Left colon (tissue), 2 donors: ENCODE measurements at regions not wholly inside any gene's neighbourhood (a gene's known extent, or its start where the extent isn't known, plus 50 kb on each side); places are given as distances from the start of the nearest gene placed in this dataset.
A peak's percentile ranks its signal among the peaks of the same experiment; 100 is the strongest.
"Not testable (repeated sequence)": the region's sequence is repeated elsewhere in the genome, so short reads cannot be mapped to it uniquely, and the experiment has no call there.

Source experiments
- ATAC-seq: fragments of 200-7000 bp; cut with Tn5 transposase; one replicate; pipeline ENCODE4 v1.9.1; 2020; ENCODE audit warnings: mild to moderate bottlenecking, moderate library complexity
- DNase-seq, 2 donors: peaks; one replicate each; pipeline ENCODE4 v3.0.0-alpha.2; 2020
- intact Hi-C, 2 donors: fragments of 100-400 bp; cut with DNase I in 1 of 2; cut with micrococcal nuclease in 1 of 2; formaldehyde crosslinking; loops; one replicate each; pipeline versions ENCODE4 v1.11.2 to v1.14.0; 2022; cut with DNase I, micrococcal nuclease
- donor health status: DM: no; HTN: no; CAD: no.
- donor health status: DM: yes; HTN: yes; CAD: no.

GRCh38 chr3:197417911-197418618 is 119.7 kb upstream of the DLG1 start:
- intact Hi-C loops: no loop called here
- peak; percentile 34 for ATAC-seq
- no peak for DNase-seq

GRCh38 chr3:197417441-197417840 is 119.0 kb upstream of the DLG1 start:
- DNase-seq (no peak), ATAC-seq (peak; percentile 84)
- intact Hi-C loops: no loop called here

DNA sequence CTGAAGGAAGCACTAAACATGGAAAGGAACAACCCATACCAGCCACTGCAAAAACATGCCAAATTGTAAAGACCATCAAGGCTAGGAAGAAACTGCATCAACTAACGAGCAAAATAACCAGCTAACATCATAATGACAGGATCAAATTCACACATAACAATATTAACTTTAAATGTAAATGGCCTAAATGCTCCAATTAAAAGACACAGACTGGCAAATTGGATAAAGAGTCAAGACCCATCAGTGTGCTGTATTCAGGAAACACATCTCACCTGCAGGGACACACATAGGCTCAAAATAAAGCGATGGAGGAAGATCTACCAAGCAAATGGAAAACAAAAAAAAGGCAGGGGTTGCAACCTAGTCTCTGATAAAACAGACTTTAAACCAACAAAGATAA is 113.5 kb upstream of the DLG1 start:
- DNase-seq, ATAC-seq, intact Hi-C loops: not testable (repeated sequence)

DNA sequence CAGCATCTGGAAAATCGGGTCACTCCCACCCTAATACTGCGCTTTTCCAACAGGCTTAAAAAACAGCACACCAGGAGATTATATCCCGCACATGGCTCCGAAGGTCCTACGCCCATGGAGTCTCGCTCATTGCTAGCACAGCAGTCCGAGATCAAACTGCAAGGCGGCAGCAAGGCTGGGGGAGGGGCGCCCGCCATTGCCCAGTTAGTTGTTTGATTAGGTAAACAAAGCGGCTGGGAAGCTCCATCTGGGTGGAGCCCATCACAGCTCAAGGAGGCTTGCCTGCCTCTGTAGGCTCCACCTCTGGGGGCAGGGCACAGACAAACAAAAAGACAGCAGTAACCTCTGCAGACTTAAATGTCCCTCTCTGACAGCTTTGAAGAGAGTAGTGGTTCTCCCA is 111.8 kb upstream of the DLG1 start:
- intact Hi-C loops, ATAC-seq: not testable (repeated sequence)

GRCh38 chr3:197408177-197408957 is 110.0 kb upstream of the DLG1 start:
- DNase-seq (no peak), ATAC-seq (no peak)

More for the DNA sequence above, 111.8 kb upstream of the DLG1 start:
- not testable (repeated sequence) for DNase-seq

GRCh38 chr3:197407526-197407925 is 109.1 kb upstream of the DLG1 start:
- no peak for DNase-seq
- no peak for ATAC-seq

More at GRCh38 chr3:197408177-197408957, 110.0 kb upstream of the DLG1 start:
- intact Hi-C loops: no loop called here

DNA sequence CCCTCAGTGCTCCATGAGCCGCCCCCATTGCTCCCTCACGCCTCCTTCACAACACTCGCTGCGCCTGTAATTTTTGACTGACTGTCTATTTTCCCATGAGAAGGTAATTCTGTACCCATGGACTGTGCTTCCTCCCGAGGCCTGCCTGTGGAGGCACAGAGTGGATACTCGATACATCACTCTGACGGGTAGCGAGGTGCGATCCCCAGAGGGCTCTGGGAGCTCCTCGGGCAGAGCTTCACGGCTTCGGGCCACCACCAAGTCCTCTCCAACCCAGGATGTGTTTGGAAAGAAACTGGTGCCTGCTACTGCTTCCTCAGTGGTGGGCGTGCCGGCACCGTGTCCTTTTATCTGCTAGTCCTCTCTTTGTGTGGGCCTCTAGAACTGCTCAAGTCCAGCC is 108.6 kb upstream of the DLG1 start:
- intact Hi-C loops: no loop called here

More at GRCh38 chr3:197407526-197407925, 109.1 kb upstream of the DLG1 start:
- intact Hi-C loops: no loop called here

DNA sequence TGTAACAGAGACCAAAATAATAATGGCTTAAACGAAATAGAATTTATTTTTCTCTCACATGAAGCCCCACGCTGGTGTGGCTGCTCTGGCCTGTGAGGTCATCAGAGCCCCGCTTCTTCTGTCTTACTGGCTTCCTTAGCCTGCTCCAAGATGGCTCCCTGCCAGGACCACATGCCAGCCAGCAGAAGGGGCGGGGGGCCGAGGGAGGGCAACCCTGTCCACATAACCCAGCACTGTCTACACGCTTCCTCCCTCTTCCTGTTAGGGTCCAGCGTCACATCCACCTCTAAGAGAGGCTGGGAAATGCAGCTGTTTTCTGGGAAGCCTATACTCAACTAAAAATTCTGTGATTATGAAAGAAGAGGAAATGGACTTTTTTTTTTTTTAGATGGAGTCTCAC is 107.9 kb upstream of the DLG1 start:
- no peak for ATAC-seq
- DNase-seq: no peak
- intact Hi-C loops: no loop called here

More for the DNA sequence above, 108.6 kb upstream of the DLG1 start:
- DNase-seq: no peak
- ATAC-seq: no peak

DNA sequence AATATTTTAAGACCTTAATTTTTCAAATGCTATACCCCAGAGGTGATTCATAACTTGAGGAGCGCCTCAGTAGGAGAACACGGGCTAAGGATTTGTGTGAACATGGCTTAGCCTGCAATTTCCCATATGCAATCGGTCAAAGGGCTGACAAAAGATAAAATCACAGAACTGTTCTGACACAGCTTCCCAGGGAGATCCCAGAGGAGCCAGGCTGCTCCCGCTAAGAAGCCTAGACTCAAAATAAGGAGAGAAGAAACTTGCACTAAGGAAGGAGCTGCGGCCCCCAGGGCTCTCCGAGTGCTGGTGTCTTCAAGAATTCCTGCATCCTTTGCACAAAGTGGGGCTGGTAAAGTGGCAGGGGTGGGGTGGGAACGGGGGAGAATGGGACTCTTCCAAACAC is 106.3 kb upstream of the DLG1 start:
- DNase-seq (no peak), ATAC-seq (no peak)
- intact Hi-C loops: no loop called here

- DNase-seq: no peak
- intact Hi-C loops: no loop called here
- no peak for ATAC-seq
Measured at GRCh38 chr3:197404030-197404429, 105.6 kb upstream of the DLG1 start.

GRCh38 chr3:197402401-197402800 is 104.0 kb upstream of the DLG1 start:
- intact Hi-C loops, DNase-seq, ATAC-seq: not testable (repeated sequence)

GRCh38 chr3:197399486-197399885 is 101.1 kb upstream of the DLG1 start:
- intact Hi-C loops: no loop called here
- DNase-seq (no peak), ATAC-seq (no peak)

- ATAC-seq (no peak), DNase-seq (no peak)
- intact Hi-C loops: no loop called here
Measured at GRCh38 chr3:197398286-197398878, 100.0 kb upstream of the DLG1 start.

- no peak for ATAC-seq
- DNase-seq: no peak
- intact Hi-C loops: no loop called here
Measured at GRCh38 chr3:197397838-197398237, 99.4 kb upstream of the DLG1 start.

- ATAC-seq (no peak), DNase-seq (no peak)
- intact Hi-C loops: no loop called here
Measured at GRCh38 chr3:197394464-197395321, 96.3 kb upstream of the DLG1 start.

DNA sequence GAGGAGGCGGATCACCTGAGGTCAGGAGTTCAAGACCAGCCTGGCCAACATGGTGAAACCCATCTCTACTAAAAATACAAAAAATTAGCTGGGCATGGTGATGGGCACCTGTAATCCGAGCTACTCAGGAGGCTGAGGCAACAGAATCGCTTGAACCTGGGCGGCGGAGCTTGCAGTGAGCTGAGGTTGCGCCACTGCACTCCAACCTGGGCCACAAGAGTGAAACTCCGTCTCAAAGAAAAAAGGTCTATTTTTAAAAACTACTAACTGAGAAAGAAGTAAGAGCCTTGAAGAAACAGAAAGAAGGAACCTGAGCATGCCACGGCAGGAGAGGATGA is 95.7 kb upstream of the DLG1 start:
- DNase-seq, ATAC-seq, intact Hi-C loops: not testable (repeated sequence)

DNA sequence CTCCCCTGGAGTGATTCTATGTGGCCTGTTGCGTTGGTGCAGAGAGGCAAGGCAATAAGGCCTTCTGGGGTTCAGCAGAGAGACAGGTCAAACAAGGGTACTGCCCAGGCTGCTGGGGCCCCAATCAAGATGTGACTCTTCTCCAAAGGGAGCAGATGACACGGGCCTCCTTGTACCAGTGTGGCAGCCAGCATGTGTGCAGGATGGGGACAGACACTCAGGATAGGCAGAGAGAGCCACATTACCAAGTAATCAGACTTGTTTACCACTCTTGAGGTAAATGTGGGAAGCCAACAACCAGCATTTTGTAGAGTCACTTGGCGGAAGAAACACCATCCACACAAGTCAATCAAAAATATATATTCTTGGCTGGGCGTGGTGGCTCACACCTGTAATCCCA is 95.3 kb upstream of the DLG1 start:
- intact Hi-C loops: no loop called here
- ATAC-seq (no peak), DNase-seq (no peak)

DNA sequence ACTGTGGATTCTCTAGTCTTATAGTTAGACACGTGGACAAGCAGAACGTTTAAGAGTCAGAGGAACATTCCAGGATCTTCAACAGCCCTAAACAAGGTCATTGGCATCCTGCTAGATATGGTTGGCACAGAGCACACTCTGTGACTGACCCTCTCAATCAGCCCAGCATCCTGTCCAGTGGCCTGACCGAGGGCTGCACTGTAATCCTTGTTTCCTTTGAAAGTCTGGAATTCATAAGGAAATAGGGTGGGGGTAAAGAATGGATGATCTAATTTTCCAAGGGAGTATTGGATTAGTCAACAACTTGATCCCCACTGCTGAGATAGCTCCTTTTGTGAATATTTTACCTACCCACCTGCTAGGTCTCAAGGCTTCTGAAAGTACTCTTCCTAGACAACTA is 94.5 kb upstream of the DLG1 start:
- intact Hi-C loops: no loop called here
- ATAC-seq: no peak

GRCh38 chr3:197381371-197381770 is 83.0 kb upstream of the DLG1 start:
- no peak for ATAC-seq
- DNase-seq: no peak
- intact Hi-C loops: no loop called here

More for the DNA sequence above, 94.5 kb upstream of the DLG1 start:
- DNase-seq: no peak
